OCI-LY3 (cell line): ENCODE measurements at regions not wholly inside any gene's neighbourhood (a gene's known extent, or its start where the extent isn't known, plus 50 kb on each side); places are given as distances from the start of the nearest gene placed in this dataset.

Experiments
- CTCF ChIP-seq: fragments of 200-600, 300-600 bp; sonication (generic); IDR thresholded peaks from 2 replicates; pipeline ENCODE4 v1.5.1; 2014; ENCODE audit warnings: antibody characterized with exemption, low read length, low read depth
- EZH2phosphoT487 ChIP-seq: fragments of 200-600 bp; shearing (Covaris generic); IDR thresholded peaks from 2 replicates; pipeline ENCODE4 v1.6.1; 2018; ENCODE audit warnings: antibody characterized with exemption, mixed run types, low read depth

DNA sequence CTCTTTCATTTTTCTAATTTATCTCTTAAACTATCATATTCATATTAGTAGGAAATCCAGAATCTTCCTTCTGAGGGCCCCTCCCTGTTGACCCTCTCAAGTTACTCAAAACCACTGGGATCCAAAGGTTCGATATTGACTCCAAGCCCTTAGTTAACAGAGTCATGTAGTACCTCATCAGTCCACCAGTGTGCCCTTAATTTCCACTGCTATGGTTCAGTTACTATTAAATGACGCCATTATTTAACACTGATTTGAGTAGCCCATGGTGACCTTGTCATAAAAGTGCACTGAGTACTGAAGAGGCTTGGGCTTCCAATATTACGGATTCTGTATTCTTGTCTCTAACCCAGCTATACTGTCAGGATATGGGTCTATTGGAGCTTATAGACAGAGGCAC is 91.9 kb upstream of the MS4A8 start:
- TF ChIP-seq CTCF (no peak), EZH2phosphoT487 (no peak)
